Activated T-helper 17 cell treated with anti-CD3 and anti-CD28 coated beads, Interleukin-2, amount 50 U/mL, for 72 hours (primary cell): ENCODE measurements at regions not wholly inside any gene's neighbourhood (a gene's known extent, or its start where the extent isn't known, plus 50 kb on each side); places are given as distances from the start of the nearest gene placed in this dataset.

ENCODE experiments used
- ATAC-seq: fragments of 150-1000 bp; cut with Tn5 transposase; replicated peaks from 2 replicates; pipeline ENCODE4 v1.10.0; 2021; ENCODE audit warnings: mild to moderate bottlenecking, moderate library complexity
- H3K27ac Mint-ChIP-seq: one replicate; pipeline ENCODE4 v1.8.0; 2022; ENCODE audit warnings: mixed read lengths
- H3K27me3 Mint-ChIP-seq: one replicate; pipeline ENCODE4 v1.8.0; 2022; ENCODE audit warnings: mixed read lengths
- H3K36me3 Mint-ChIP-seq: one replicate; pipeline ENCODE4 v1.8.0; 2022; ENCODE audit warnings: low read depth, mild to moderate bottlenecking, mixed read lengths
- H3K4me1 Mint-ChIP-seq: one replicate; pipeline ENCODE4 v1.8.0; 2022; ENCODE audit warnings: mixed read lengths
- H3K4me3 Mint-ChIP-seq: one replicate; pipeline ENCODE4 v1.8.0; 2022; ENCODE audit warnings: mild to moderate bottlenecking, mixed read lengths
- H3K9me3 Mint-ChIP-seq: one replicate; pipeline ENCODE4 v1.8.0; 2022; ENCODE audit warnings: mixed read lengths

DNA sequence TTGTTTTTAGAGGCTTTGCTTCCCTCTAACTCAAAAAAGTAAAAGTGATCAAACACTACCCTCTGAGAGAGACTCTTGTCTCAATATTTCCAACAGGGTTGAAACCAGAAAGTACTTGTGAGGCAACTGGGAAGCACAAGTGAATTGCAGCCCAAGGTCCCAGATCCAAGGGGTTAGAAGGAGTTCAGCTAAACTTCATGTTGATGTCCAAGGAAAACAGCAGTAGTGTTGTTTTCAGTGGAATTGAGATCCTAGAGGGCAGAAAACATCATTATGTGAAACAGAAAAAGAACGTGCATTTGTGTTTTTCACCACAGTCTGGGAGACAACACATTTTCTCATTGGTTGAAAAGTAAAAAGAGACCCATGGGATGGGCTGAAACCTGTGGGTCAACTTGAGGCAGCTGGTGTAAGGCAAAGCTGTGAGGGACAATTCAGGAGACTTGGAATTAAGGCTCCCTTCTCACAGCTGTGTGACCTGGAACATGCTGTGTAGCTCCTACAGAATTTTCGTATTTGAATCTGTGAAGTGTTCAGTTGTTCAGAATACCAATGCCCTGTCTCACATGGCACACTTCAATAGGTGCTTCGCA is 508.3 kb downstream of the BMP2 start:
- Mint-ChIP-seq H3K4me3 (no peak overlapping the region), H3K27ac (no peak overlapping the region), H3K4me1 (no peaks in the 10 kb centered on the region), H3K9me3 (peaks cover 11% of the 10 kb centered on the region), H3K36me3 (no peaks in the 10 kb centered on the region), H3K27me3 (no peaks in the 10 kb centered on the region)
- ATAC-seq, result no peak

DNA sequence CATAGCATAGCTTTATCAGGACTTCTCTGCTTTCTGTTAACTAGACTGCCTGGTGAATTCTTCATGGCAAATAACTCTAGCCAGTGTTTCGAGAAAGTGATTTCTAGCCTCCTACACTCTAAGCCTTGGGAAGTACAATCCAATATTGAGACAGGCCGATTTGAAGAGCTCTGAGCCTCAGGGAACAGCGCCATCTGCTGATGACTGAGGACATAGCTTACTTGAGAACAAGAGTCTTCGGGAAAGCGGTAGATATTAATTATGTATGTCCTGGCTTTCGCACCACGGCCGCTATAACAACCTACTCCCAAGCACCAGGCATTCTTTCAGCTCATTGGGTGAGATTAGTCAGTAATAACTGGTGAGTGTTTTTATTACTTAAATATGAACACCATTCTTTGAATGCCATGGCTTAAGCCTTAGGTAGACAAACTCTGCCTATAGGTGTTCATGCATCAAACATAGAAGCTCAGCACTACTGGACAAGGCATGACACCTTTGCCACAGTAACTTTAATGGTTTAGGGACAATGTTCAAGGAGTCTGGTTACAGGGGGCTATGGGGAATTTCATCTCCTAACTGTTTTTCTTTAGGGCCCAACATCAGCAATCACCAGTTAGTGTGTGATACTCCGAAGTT is 518.6 kb downstream of the BMP2 start:
- no peaks in the 10 kb centered on the region for H3K36me3 Mint-ChIP-seq

DNA sequence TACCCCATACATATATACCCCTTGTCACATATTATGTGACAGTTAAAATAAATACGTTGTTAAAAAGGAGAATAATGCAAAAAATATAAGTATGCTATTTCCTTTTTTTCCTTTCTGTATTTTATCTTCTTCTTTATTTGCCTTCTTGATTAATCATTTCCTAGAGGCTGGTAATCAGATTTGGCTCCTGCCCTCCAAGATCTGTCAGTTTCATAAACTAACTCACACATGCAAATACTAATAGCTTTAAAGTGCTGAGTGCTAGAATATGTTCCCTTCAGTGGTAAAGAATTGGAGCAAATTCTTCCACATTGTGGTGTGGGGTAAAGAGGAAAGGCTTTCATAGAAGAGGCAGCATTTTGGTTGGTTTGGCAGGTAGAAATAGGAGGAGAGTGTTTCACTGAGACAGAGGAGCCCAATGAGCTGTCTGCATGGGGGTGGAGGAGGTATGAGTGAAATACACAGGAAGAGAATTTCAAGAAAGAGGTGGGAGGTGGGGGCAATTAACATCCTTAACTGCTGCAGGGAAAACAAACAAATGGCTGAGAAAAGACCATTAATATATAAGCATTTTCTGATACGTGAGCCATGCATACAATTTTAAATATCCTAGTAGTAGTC is 523.9 kb downstream of the BMP2 start:
- H3K9me3 Mint-ChIP-seq, result peaks cover 11% of the 10 kb centered on the region
- no peak for ATAC-seq
- H3K27me3 Mint-ChIP-seq, result no peaks in the 10 kb centered on the region
- no peak overlapping the region for H3K27ac Mint-ChIP-seq
- no peaks in the 10 kb centered on the region for H3K4me1 Mint-ChIP-seq
- no peaks in the 10 kb centered on the region for H3K36me3 Mint-ChIP-seq
- no peak overlapping the region for H3K4me3 Mint-ChIP-seq

More for the DNA sequence above, 518.6 kb downstream of the BMP2 start:
- ATAC-seq, result no peak
- H3K4me1 Mint-ChIP-seq, result no peaks in the 10 kb centered on the region
- no peaks in the 10 kb centered on the region for H3K27me3 Mint-ChIP-seq
- no peak overlapping the region for H3K27ac Mint-ChIP-seq
- peaks cover 19% of the 10 kb centered on the region for H3K9me3 Mint-ChIP-seq
- no peak overlapping the region for H3K4me3 Mint-ChIP-seq

DNA sequence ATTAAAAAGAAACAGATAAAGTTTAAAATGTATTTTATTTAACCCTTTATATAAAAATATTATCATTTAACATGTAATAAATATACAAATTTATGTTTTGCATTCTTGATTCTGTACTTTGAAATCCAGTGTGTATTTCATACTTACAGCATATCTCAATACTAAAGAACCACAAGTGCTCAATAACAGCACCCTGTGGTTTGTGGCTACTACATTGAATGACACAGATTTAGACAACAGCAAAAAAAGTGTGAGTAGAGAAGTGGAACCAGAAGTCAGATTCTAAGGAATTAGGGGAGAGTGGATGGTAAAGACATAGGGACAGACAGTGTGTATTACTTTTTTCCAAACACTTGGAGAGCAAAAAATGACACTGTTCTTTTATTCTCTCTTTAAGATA is 524.5 kb downstream of the BMP2 start:
- Mint-ChIP-seq H3K36me3 (no peaks in the 10 kb centered on the region), H3K4me1 (no peaks in the 10 kb centered on the region), H3K27me3 (no peaks in the 10 kb centered on the region), H3K4me3 (no peak overlapping the region), H3K27ac (no peak overlapping the region), H3K9me3 (peaks cover 11% of the 10 kb centered on the region)
- ATAC-seq, result no peak

DNA sequence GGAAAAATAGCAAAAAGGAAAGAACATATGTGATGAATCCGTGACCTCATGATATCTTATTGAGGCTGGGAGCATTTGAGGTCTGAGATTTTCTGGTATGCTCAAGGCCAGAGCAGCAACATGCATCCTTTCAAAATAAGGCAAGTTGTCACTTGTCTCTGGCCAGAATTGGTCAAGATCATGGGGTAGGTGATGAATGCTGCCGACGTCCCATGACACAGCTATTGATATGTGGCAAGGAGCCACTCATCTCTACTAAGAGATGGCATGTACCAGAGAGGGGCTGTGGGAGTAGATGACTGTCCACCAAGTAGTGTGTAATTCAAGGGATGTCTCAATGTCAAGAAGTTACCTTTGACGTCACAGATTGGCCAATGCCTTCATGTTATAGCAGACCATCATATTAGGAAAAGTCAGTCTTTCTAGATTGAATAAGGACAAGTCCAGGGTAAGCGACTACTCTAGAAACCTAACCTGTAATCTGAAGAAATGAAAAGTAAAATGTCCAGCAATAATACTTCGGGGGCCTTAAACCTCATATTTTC is 527.4 kb downstream of the BMP2 start:
- Mint-ChIP-seq H3K36me3 (no peaks in the 10 kb centered on the region), H3K27me3 (no peaks in the 10 kb centered on the region), H3K9me3 (peaks cover 16% of the 10 kb centered on the region), H3K4me1 (no peaks in the 10 kb centered on the region), H3K27ac (no peak overlapping the region), H3K4me3 (no peak overlapping the region)
- ATAC-seq, result no peak

DNA sequence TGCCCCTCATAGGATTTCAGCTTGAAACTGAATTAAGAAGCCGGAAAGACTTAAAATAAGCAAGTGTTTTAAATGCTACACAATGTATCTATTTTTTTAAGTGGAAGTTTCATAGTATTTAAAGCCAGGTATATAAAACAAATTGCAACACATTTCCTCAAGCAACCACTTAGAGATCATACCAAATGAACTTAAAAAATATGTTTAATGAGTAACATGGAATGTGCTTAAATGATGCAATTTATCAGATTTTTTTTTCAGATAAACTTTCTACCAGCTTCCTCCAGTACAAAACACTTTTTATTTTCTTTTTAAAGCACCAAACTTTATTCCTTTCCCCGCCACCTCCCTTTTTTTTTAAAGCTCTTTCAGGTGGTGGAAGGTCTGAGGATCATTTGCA is 534.3 kb downstream of the BMP2 start:
- Mint-ChIP-seq H3K27ac (no peak overlapping the region), H3K4me1 (no peaks in the 10 kb centered on the region), H3K9me3 (peaks cover 9% of the 10 kb centered on the region), H3K4me3 (no peak overlapping the region), H3K27me3 (no peaks in the 10 kb centered on the region), H3K36me3 (no peaks in the 10 kb centered on the region)
- ATAC-seq, result no peak

DNA sequence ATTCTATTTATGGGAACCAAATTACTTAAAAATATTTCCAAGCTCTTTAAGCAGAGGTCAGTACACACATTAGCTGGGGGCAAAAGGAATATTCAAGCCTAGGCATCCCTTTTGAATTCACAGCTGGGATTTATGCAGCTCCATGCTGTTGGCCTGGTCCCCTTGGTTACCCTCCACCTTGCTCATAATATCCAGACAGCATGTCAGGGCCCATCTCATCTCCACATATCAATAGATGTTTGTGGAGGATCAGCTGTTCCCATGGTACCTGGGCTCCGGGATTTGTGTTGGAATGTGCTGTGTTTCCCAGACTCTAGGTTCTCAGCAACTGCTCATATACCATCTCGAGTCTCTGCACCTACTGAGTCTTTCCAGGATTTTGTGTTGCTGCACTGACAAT is 534.8 kb downstream of the BMP2 start:
- ATAC-seq, result no peak
- Mint-ChIP-seq H3K36me3 (no peaks in the 10 kb centered on the region), H3K4me3 (no peak overlapping the region), H3K27ac (no peak overlapping the region), H3K9me3 (peaks cover 8% of the 10 kb centered on the region), H3K27me3 (no peaks in the 10 kb centered on the region), H3K4me1 (no peaks in the 10 kb centered on the region)

DNA sequence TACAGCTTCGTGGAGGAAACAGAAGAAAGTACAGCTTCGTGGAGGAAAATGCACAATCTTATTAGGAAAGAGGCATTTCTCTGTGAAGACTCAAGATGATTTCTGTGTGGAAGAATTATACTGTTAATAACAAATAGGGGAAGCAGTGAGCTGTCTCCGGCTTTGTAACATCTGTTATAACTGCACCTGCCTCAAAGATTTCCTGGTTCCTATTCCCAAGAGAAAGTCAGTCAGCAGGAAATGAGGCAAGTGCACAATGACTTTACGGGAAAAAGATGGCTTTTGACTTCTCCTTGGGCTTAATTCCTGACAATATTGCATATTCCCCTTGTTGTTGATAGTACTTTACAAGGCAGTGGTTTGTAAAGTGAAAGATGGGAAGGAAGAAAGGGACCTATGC is 538.5 kb downstream of the BMP2 start:
- Mint-ChIP-seq H3K4me3 (no peak overlapping the region), H3K36me3 (no peaks in the 10 kb centered on the region), H3K4me1 (no peaks in the 10 kb centered on the region), H3K9me3 (no peaks in the 10 kb centered on the region), H3K27ac (no peak overlapping the region), H3K27me3 (no peaks in the 10 kb centered on the region)
- no peak for ATAC-seq

DNA sequence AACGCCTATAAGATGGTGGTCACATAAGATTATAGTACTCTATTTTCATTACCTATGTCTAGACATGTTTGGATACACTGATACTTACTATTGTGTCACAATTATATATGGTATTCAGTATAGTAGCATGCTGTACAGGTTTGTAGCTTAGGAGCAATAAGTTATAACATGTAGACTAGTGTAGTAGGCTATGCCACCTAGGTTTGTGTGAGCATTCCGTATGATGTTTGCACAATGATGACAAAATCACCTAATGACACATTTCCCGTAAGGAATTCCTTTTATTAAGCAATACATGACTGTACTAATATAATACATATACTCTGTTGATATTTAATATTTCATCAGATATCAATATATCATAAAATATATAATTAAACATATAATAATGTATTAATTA is 540.7 kb downstream of the BMP2 start:
- H3K9me3 Mint-ChIP-seq, result no peaks in the 10 kb centered on the region
- no peak overlapping the region for H3K4me3 Mint-ChIP-seq
- no peaks in the 10 kb centered on the region for H3K27me3 Mint-ChIP-seq
- H3K27ac Mint-ChIP-seq, result no peak overlapping the region
- ATAC-seq, result no peak
- H3K36me3 Mint-ChIP-seq, result no peaks in the 10 kb centered on the region
- H3K4me1 Mint-ChIP-seq, result no peaks in the 10 kb centered on the region

DNA sequence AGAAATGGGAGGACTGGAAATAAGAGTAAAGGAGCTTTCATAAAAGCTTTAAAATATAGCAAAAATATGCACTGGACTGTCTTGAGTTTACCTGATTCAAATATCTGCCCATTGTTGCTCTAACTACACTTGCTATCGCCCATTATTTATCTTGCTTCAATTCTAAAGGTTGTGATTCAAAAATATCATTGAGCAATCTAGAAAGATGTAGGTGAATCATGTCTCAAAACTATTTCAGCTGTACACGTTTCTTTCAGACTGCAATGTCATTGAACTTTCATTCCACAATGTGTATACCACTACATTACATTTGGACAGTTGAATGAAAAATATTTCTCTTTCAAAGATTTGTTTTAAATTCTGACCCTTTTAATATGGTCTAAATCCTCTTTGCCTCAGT is 545.6 kb downstream of the BMP2 start:
- no peak overlapping the region for H3K4me3 Mint-ChIP-seq
- no peak overlapping the region for H3K27ac Mint-ChIP-seq
- H3K36me3 Mint-ChIP-seq, result no peaks in the 10 kb centered on the region
- H3K9me3 Mint-ChIP-seq, result peaks cover 5% of the 10 kb centered on the region
- no peaks in the 10 kb centered on the region for H3K4me1 Mint-ChIP-seq
- no peak for ATAC-seq
- H3K27me3 Mint-ChIP-seq, result no peaks in the 10 kb centered on the region

DNA sequence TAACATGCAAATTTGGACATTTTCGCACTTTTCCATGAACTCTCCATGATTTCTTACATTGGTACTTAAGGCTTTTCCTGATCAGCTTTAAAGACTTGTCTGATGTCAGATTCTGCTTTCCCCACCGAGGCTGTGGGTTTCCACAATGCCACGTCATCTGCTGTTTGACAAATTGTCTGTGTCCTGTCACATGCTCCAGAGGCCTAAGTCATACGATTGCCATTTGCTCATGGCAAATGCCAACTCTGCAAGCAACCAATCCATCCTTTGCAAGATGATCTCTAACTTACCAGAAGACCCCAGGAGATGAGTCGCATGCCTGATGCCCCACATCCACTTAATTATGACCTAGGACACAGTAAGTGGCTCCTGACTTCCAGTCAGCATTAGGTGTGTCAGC is 556.5 kb downstream of the BMP2 start:
- Mint-ChIP-seq H3K9me3 (peaks cover 7% of the 10 kb centered on the region), H3K4me3 (no peak overlapping the region), H3K36me3 (no peaks in the 10 kb centered on the region), H3K27ac (no peak overlapping the region), H3K4me1 (no peaks in the 10 kb centered on the region), H3K27me3 (no peaks in the 10 kb centered on the region)
- ATAC-seq, result no peak

DNA sequence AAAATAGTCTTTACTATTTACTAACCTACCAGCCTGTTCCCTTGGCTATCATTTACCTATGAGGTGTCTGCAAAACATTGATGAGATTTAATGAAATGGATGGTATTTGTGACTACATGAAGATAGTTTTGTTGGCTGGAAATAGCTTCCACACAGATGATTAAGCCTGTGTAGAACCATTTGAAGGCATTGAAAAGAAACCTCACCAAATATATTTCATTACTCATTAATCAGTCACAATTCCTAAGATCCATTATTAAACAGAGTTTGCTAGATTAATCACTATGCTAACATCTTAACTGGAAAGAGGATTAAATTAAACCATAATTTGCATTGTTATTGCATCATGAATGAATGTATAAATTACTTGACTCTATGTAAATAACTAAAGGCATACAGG is 560.3 kb downstream of the BMP2 start:
- no peaks in the 10 kb centered on the region for H3K27me3 Mint-ChIP-seq
- H3K4me1 Mint-ChIP-seq, result no peaks in the 10 kb centered on the region
- ATAC-seq, result no peak
- H3K27ac Mint-ChIP-seq, result no peak overlapping the region
- H3K4me3 Mint-ChIP-seq, result no peak overlapping the region
- H3K9me3 Mint-ChIP-seq, result peaks cover 13% of the 10 kb centered on the region
- H3K36me3 Mint-ChIP-seq, result no peaks in the 10 kb centered on the region

DNA sequence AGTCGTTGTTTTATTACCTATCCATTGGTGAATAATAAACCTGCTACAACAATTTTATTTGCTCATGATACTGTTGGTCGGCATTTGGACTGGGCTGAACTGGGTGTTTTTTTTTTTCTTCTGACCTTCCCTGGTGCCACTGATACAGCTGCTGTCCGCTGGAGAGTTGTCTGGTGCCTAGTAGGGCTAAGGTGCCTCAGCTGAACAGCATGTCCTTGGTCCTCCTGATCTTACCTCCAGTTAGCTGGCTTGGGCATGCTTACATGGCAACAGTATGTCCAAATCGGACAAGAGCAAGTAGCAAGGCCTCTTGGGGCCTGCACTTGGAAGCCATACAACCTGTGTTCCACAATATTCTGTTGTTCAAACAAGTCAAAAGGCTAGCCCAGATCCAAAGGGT is 563.4 kb downstream of the BMP2 start:
- ATAC-seq, result no peak
- H3K4me3 Mint-ChIP-seq, result no peak overlapping the region
- H3K27ac Mint-ChIP-seq, result no peak overlapping the region
- H3K27me3 Mint-ChIP-seq, result no peaks in the 10 kb centered on the region
- no peaks in the 10 kb centered on the region for H3K4me1 Mint-ChIP-seq
- H3K36me3 Mint-ChIP-seq, result no peaks in the 10 kb centered on the region
- peaks cover 20% of the 10 kb centered on the region for H3K9me3 Mint-ChIP-seq

DNA sequence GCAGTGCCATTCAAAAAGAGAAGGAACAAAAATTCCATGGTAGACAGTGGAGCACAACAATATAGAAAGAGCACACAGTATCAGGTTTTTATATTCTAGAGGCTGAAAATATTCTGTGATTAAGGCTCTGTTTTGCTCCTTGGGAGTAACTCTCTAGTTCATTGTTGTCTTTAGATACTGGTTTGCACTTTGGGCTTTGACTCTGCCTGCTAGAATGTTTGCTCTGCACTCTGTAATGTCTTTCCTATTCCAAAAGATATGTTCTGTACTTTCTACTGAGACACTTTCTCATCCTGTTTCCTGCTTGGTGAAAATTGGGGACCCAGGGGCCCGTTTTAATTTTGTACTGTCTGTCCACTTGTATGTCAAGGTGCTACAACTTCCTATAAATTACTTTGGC is 564.7 kb downstream of the BMP2 start:
- Mint-ChIP-seq H3K9me3 (peaks cover 18% of the 10 kb centered on the region), H3K4me3 (no peak overlapping the region), H3K36me3 (no peaks in the 10 kb centered on the region), H3K27ac (no peak overlapping the region), H3K4me1 (no peaks in the 10 kb centered on the region), H3K27me3 (no peaks in the 10 kb centered on the region)
- ATAC-seq, result no peak

DNA sequence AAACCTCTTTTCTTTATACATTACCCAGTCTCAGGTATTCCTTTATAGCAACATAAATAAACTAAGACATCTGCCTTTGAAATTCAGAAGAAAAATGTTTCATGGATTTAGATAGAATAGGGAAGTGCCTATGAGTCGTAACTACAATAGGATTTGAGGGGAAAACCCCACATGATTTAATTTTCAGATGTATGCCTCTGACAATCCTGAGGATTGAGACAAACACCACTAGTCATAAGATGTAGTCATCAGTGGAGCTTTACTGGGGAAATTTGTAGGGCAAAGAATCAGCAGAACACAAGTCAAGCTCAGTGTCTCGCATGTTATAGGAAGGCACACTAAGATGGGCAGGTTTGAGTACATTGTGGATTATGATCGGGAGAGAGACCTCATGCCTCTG is 566.4 kb downstream of the BMP2 start:
- H3K27ac Mint-ChIP-seq, result no peak overlapping the region
- no peaks in the 10 kb centered on the region for H3K4me1 Mint-ChIP-seq
- no peak for ATAC-seq
- no peaks in the 10 kb centered on the region for H3K27me3 Mint-ChIP-seq
- no peak overlapping the region for H3K4me3 Mint-ChIP-seq
- no peaks in the 10 kb centered on the region for H3K36me3 Mint-ChIP-seq
- peaks cover 23% of the 10 kb centered on the region for H3K9me3 Mint-ChIP-seq
